Motor neuron (in vitro differentiated cells): ENCODE measurements at regions not wholly inside any gene's neighbourhood (a gene's known extent, or its start where the extent isn't known, plus 50 kb on each side); places are given as distances from the start of the nearest gene placed in this dataset.

ENCODE experiments used
- ATAC-seq, 8 experiments: fragments of 200-7000 bp; cut with Tn5 transposase; replicated peaks in 6 of 8; 2 replicates each; pipeline ENCODE4 v1.8.0; 2021; ENCODE audit warnings: mild to moderate bottlenecking in 8 of 8, moderate library complexity in 8 of 8
- H3K27ac ChIP-seq, 2 donors: fragments of 250-450 bp; sonication (Bioruptor Pico); 2 replicates each; pipeline ENCODE4 v1.9.0; 2021; ENCODE audit warnings: antibody characterized with exemption in 2 of 2, mild to moderate bottlenecking in 2 of 2, moderate library complexity in 1 of 2
- H3K4me1 ChIP-seq, 2 donors: fragments of 250-450 bp; sonication (Bioruptor Pico); replicated peaks in 1 of 2; 2 replicates each; pipeline ENCODE4 v1.6.1; 2021; ENCODE audit warnings: antibody characterized with exemption in 2 of 2, mild to moderate bottlenecking in 2 of 2, moderate library complexity in 1 of 2
- H3K4me3 ChIP-seq, 5 donors: fragments of 250-450 bp; sonication (Bioruptor Pico); 2 replicates each; pipeline ENCODE4 v1.9.0; 2021; ENCODE audit warnings: antibody characterized with exemption in 5 of 5, mild to moderate bottlenecking in 5 of 5, moderate library complexity in 4 of 5
- WGBS, 10 experiments: fragments of 450-650 bp; shearing (Covaris generic); methylation state at CpG; one replicate each; pipeline ENCODE4 v1.0.0; 2022; 5-methylcytosine and 5-hydroxymethylcytosine counted together
- in situ Hi-C, 9 experiments: fragments of 400-800 bp; cut with MboI; loops; one replicate each; pipeline ENCODE4 v1.15.0; 2021; ENCODE audit warnings: low sequenced_read_pairs in 9 of 9, low pct_unique_long_range_greater_than_20kb in 2 of 9; ENCODE audit not compliant: unreplicated experiment in 9 of 9

GRCh38 chr6:94478133-94479005 is 1059.0 kb upstream of the EPHA7 start:
- WGBS, 10 experiments = 0 to 100% (median 48%) methylated on average over 1 to 3 of the region's 3 CpGs
- Histone ChIP-seq H3K27ac (no peak overlapping the region), H3K4me1 (peaks cover 0 to 4% of the 10 kb centered on the region in 2 donors), H3K4me3 (no peak overlapping the region)
- ATAC-seq = peak in 1 of 8 experiments; percentile 26
- in situ Hi-C loops = no loop called here

GRCh38 chr6:94468830-94469229 is 1049.5 kb upstream of the EPHA7 start:
- ATAC-seq = no peak
- in situ Hi-C loops = no loop called here
- Histone ChIP-seq H3K4me1 (no peaks in the 10 kb centered on the region), H3K27ac (no peak overlapping the region), H3K4me3 (no peak overlapping the region)

GRCh38 chr6:94464018-94464510 is 1044.7 kb upstream of the EPHA7 start:
- Histone ChIP-seq H3K4me1 (no peaks in the 10 kb centered on the region), H3K4me3 (no peak overlapping the region), H3K27ac (no peak overlapping the region)
- 8 to 68% (median 40%) methylated on average over 1 to 3 of the region's 3 CpGs; no CpG with 5 or more reads in 1 of the 10 experiments for WGBS, 10 experiments
- in situ Hi-C loops = no loop called here
- no peak for ATAC-seq

GRCh38 chr6:94463306-94463705 is 1043.9 kb upstream of the EPHA7 start:
- Histone ChIP-seq H3K27ac (no peak overlapping the region), H3K4me1 (no peaks in the 10 kb centered on the region), H3K4me3 (no peak overlapping the region)
- in situ Hi-C loops = no loop called here
- 20 to 50% (median 33%) methylated on average over 1 of the region's 1 CpG; no CpG with 5 or more reads in 7 of the 10 experiments for WGBS, 10 experiments
- no peak for ATAC-seq

GRCh38 chr6:94462231-94462630 is 1042.9 kb upstream of the EPHA7 start:
- H3K4me1 ChIP-seq = no peaks in the 10 kb centered on the region
- ATAC-seq = no peak
- in situ Hi-C loops = no loop called here
- no peak overlapping the region for H3K4me3 ChIP-seq
- no peak overlapping the region for H3K27ac ChIP-seq

- ATAC-seq = no peak
- in situ Hi-C loops = no loop called here
- 0 to 92% (median 69%) methylated on average over 1 to 2 of the region's 2 CpGs for WGBS, 10 experiments
Measured at GRCh38 chr6:94456266-94456665, 1036.9 kb upstream of the EPHA7 start.

GRCh38 chr6:94454231-94454630 is 1034.9 kb upstream of the EPHA7 start:
- Histone ChIP-seq H3K4me3 (no peak overlapping the region), H3K4me1 (no peaks in the 10 kb centered on the region), H3K27ac (no peak overlapping the region)
- WGBS, 10 experiments = 0 to 88% (median 40%) methylated on average over 1 to 2 of the region's 2 CpGs; no CpG with 5 or more reads in 1 of the 10 experiments
- in situ Hi-C loops = no loop called here
- ATAC-seq = no peak

More at GRCh38 chr6:94456266-94456665, 1036.9 kb upstream of the EPHA7 start:
- Histone ChIP-seq H3K27ac (no peak overlapping the region), H3K4me3 (no peak overlapping the region), H3K4me1 (no peaks in the 10 kb centered on the region)

GRCh38 chr6:94446120-94446519 is 1026.8 kb upstream of the EPHA7 start:
- in situ Hi-C loops = no loop called here
- Histone ChIP-seq H3K27ac (no peak overlapping the region), H3K4me3 (no peak overlapping the region), H3K4me1 (no peaks in the 10 kb centered on the region)
- no peak for ATAC-seq
- 20 to 100% (median 73%) methylated on average over 1 to 3 of the region's 3 CpGs; no CpG with 5 or more reads in 1 of the 10 experiments for WGBS, 10 experiments

- in situ Hi-C loops = no loop called here
- no peak for ATAC-seq
- Histone ChIP-seq H3K4me1 (no peaks in the 10 kb centered on the region), H3K27ac (no peak overlapping the region), H3K4me3 (no peak overlapping the region)
- WGBS, 10 experiments = 0 to 100% (median 85%) methylated on average over 1 to 2 of the region's 2 CpGs; no CpG with 5 or more reads in 3 of the 10 experiments
Measured at GRCh38 chr6:94443701-94444100, 1024.3 kb upstream of the EPHA7 start.

- in situ Hi-C loops = no loop called here
- ATAC-seq = no peak
Measured at GRCh38 chr6:94424692-94425091, 1005.3 kb upstream of the EPHA7 start.

GRCh38 chr6:94417363-94417762 is 998.0 kb upstream of the EPHA7 start:
- Histone ChIP-seq H3K27ac (no peak overlapping the region), H3K4me3 (no peak overlapping the region), H3K4me1 (peaks cover 0 to 2% of the 10 kb centered on the region in 2 donors)
- WGBS, 10 experiments = 0 to 100% (median 71%) methylated on average over 1 of the region's 1 CpG
- in situ Hi-C loops = no loop called here
- no peak for ATAC-seq

More at GRCh38 chr6:94424692-94425091, 1005.3 kb upstream of the EPHA7 start:
- Histone ChIP-seq H3K4me3 (no peak overlapping the region), H3K27ac (no peak overlapping the region), H3K4me1 (no peaks in the 10 kb centered on the region)

- in situ Hi-C loops = no loop called here
- no peak for ATAC-seq
- peaks cover 0 to 2% of the 10 kb centered on the region in 2 donors for H3K4me1 ChIP-seq
- 0 to 78% (median 10%) methylated on average over 1 of the region's 1 CpG; no CpG with 5 or more reads in 4 of the 10 experiments for WGBS, 10 experiments
- no peak overlapping the region for H3K4me3 ChIP-seq
- no peak overlapping the region for H3K27ac ChIP-seq
Measured at GRCh38 chr6:94414041-94414440, 994.7 kb upstream of the EPHA7 start.

- in situ Hi-C loops = no loop called here
- H3K4me3 ChIP-seq = no peak overlapping the region
- H3K27ac ChIP-seq = no peak overlapping the region
- no peak for ATAC-seq
- WGBS, 10 experiments = 0 to 94% (median 55%) methylated on average over 2 to 3 of the region's 3 CpGs
- no peaks in the 10 kb centered on the region for H3K4me1 ChIP-seq
Measured at GRCh38 chr6:94401311-94401710, 982.0 kb upstream of the EPHA7 start.

GRCh38 chr6:94394822-94395221 is 975.5 kb upstream of the EPHA7 start:
- 0 to 100% (median 83%) methylated on average over 1 to 2 of the region's 2 CpGs; no CpG with 5 or more reads in 1 of the 10 experiments for WGBS, 10 experiments
- no peak overlapping the region for H3K27ac ChIP-seq
- in situ Hi-C loops = no loop called here
- no peak overlapping the region for H3K4me3 ChIP-seq
- H3K4me1 ChIP-seq = no peaks in the 10 kb centered on the region
- no peak for ATAC-seq
